NCI-H345 (cell line): ENCODE measurements at regions not wholly inside any gene's neighbourhood (a gene's known extent, or its start where the extent isn't known, plus 50 kb on each side); places are given as distances from the start of the nearest gene placed in this dataset.

ENCODE experiments used
- DNase-seq: peaks from one replicate; lab custom pipeline; 2025; lab: John Stamatoyannopoulos, UW

- DNase-seq = no peak
Measured at GRCh38 chr12:63410197-63410596, 258.1 kb downstream of the DPY19L2 start.

GRCh38 chr12:63406781-63407180, 255.8 kb upstream of the AVPR1A start:
- no peak for DNase-seq

GRCh38 chr12:63404611-63405010, 253.6 kb upstream of the AVPR1A start:
- no peak for DNase-seq

GRCh38 chr12:63403256-63403655, 252.3 kb upstream of the AVPR1A start:
- DNase-seq = no peak

GRCh38 chr12:63400718-63401117, 249.7 kb upstream of the AVPR1A start:
- DNase-seq = peak; percentile 77

GRCh38 chr12:63400318-63400717, 249.3 kb upstream of the AVPR1A start:
- DNase-seq = no peak

- no peak for DNase-seq
Measured at GRCh38 chr12:63397807-63398206, 246.8 kb upstream of the AVPR1A start.

GRCh38 chr12:63396135-63396534, 245.1 kb upstream of the AVPR1A start:
- DNase-seq = no peak

- no peak for DNase-seq
Measured at GRCh38 chr12:63394983-63395382, 244.0 kb upstream of the AVPR1A start.

GRCh38 chr12:63394349-63394748, 243.3 kb upstream of the AVPR1A start:
- DNase-seq = no peak

- DNase-seq = no peak
Measured at GRCh38 chr12:63389211-63389610, 238.2 kb upstream of the AVPR1A start.

- DNase-seq = no peak
Measured at GRCh38 chr12:63387771-63388170, 236.8 kb upstream of the AVPR1A start.

- DNase-seq = no peak
Measured at GRCh38 chr12:63382930-63383329, 231.9 kb upstream of the AVPR1A start.

GRCh38 chr12:63362791-63363190, 211.8 kb upstream of the AVPR1A start:
- DNase-seq = no peak

GRCh38 chr12:63362166-63362565, 211.2 kb upstream of the AVPR1A start:
- DNase-seq = no peak

GRCh38 chr12:63354969-63355368, 204.0 kb upstream of the AVPR1A start:
- DNase-seq = no peak

- peak; percentile 31 for DNase-seq
Measured at GRCh38 chr12:63353559-63353958, 202.6 kb upstream of the AVPR1A start.

- DNase-seq = no peak
Measured at GRCh38 chr12:63351370-63351769, 200.4 kb upstream of the AVPR1A start.

GRCh38 chr12:63348556-63348955, 197.6 kb upstream of the AVPR1A start:
- no peak for DNase-seq

- DNase-seq = peak; percentile 69
Measured at GRCh38 chr12:63337158-63337557, 186.2 kb upstream of the AVPR1A start.

GRCh38 chr12:63326260-63326659, 175.3 kb upstream of the AVPR1A start:
- DNase-seq = no peak

GRCh38 chr12:63325757-63326156, 174.8 kb upstream of the AVPR1A start:
- no peak for DNase-seq

GRCh38 chr12:63323942-63324341, 172.9 kb upstream of the AVPR1A start:
- no peak for DNase-seq

- no peak for DNase-seq
Measured at GRCh38 chr12:63321373-63321772, 170.4 kb upstream of the AVPR1A start.
